Ascending aorta (tissue), 2 donors: ENCODE measurements at regions not wholly inside any gene's neighbourhood (a gene's known extent, or its start where the extent isn't known, plus 50 kb on each side); places are given as distances from the start of the nearest gene placed in this dataset.

Experiments
- DNase-seq, 2 donors: peaks; one replicate each; pipeline ENCODE4 v3.0.0-alpha.2; 2019; ENCODE audit warnings: low spot score in 2 of 2
- H3K27ac ChIP-seq, 2 donors: fragments of 200-600 bp; sonication (generic); one replicate each; pipeline ENCODE4 v1.5.1; 2016 to 2017; ENCODE audit warnings: mild to moderate bottlenecking in 1 of 2
- H3K27me3 ChIP-seq: fragments of 200-600 bp; sonication (generic); one replicate; pipeline ENCODE4 v1.5.1; 2017
- H3K36me3 ChIP-seq, 2 donors: fragments of 200-600 bp; sonication (generic); one replicate each; pipeline ENCODE4 v1.5.1; 2016
- H3K4me1 ChIP-seq, 2 donors: fragments of 200-600 bp; sonication (generic); one replicate each; pipeline ENCODE4 v1.5.1; 2016 to 2017; ENCODE audit warnings: mild to moderate bottlenecking in 1 of 2
- H3K4me3 ChIP-seq, 2 donors: fragments of 200-600 bp; sonication (generic); one replicate each; pipeline ENCODE4 v1.5.1; 2016 to 2017; ENCODE audit warnings: mild to moderate bottlenecking in 1 of 2
- H3K9me3 ChIP-seq, 2 donors: fragments of 200-600 bp; sonication (generic); one replicate each; pipeline ENCODE4 v1.5.1; 2016
- CTCF ChIP-seq, 3 experiments: fragments of 200-600 bp in 2 of 3; fragments of 450-650 bp in 1 of 3; sonication (generic) in 2 of 3; IDR thresholded peaks; one replicate each; pipeline ENCODE4 v1.5.1; 2016 to 2019; ENCODE audit warnings: antibody characterized with exemption in 3 of 3, mild to moderate bottlenecking in 1 of 3, moderate library complexity in 1 of 3
- intact Hi-C: fragments of 100-400 bp; cut with DNase I; formaldehyde crosslinking; loops from one replicate; pipeline ENCODE4 v1.15.1; 2023

GRCh38 chrX:116657071-116657470 is 194.3 kb upstream of the CT83 start:
- no peak overlapping the region for H3K4me3 ChIP-seq
- TF ChIP-seq CTCF (IDR thresholded peaks at IDR 0.05): no peak
- H3K4me1 ChIP-seq: no peaks in the 10 kb centered on the region
- H3K27ac ChIP-seq: no peak overlapping the region
- H3K36me3 ChIP-seq: no peaks in the 10 kb centered on the region
- no peaks in the 10 kb centered on the region for H3K27me3 ChIP-seq
- intact Hi-C loops: no loop called here
- no peaks in the 10 kb centered on the region for H3K9me3 ChIP-seq
- DNase-seq: no peak

GRCh38 chrX:116628464-116628863 is 165.7 kb upstream of the CT83 start:
- Histone ChIP-seq H3K4me1 (no peaks in the 10 kb centered on the region), H3K4me3 (no peak overlapping the region), H3K36me3 (no peaks in the 10 kb centered on the region), H3K27me3 (no peaks in the 10 kb centered on the region), H3K9me3 (peaks cover 0 to 5% of the 10 kb centered on the region in 2 donors), H3K27ac (no peak overlapping the region)
- intact Hi-C loops: no loop called here
- no peak for DNase-seq
- no peak for TF ChIP-seq CTCF (IDR thresholded peaks at IDR 0.05)

GRCh38 chrX:116618546-116618945 is 155.8 kb upstream of the CT83 start:
- Histone ChIP-seq H3K9me3 (no peaks in the 10 kb centered on the region), H3K27ac (no peak overlapping the region), H3K27me3 (no peaks in the 10 kb centered on the region), H3K36me3 (no peaks in the 10 kb centered on the region), H3K4me1 (no peaks in the 10 kb centered on the region), H3K4me3 (no peak overlapping the region)
- intact Hi-C loops: no loop called here
- DNase-seq: no peak
- no peak for TF ChIP-seq CTCF (IDR thresholded peaks at IDR 0.05)

GRCh38 chrX:116607776-116608175 is 145.0 kb upstream of the CT83 start:
- intact Hi-C loops: no loop called here
- no peak overlapping the region for H3K27ac ChIP-seq
- no peak for DNase-seq
- H3K36me3 ChIP-seq: no peaks in the 10 kb centered on the region
- no peaks in the 10 kb centered on the region for H3K9me3 ChIP-seq
- H3K4me1 ChIP-seq: no peaks in the 10 kb centered on the region
- no peak for TF ChIP-seq CTCF (IDR thresholded peaks at IDR 0.05)
- H3K4me3 ChIP-seq: no peak overlapping the region
- no peaks in the 10 kb centered on the region for H3K27me3 ChIP-seq

GRCh38 chrX:116605576-116605975 is 142.8 kb upstream of the CT83 start:
- Histone ChIP-seq H3K27me3 (no peaks in the 10 kb centered on the region), H3K27ac (no peak overlapping the region), H3K4me1 (no peaks in the 10 kb centered on the region), H3K9me3 (no peaks in the 10 kb centered on the region), H3K4me3 (no peak overlapping the region), H3K36me3 (no peaks in the 10 kb centered on the region)
- TF ChIP-seq CTCF (IDR thresholded peaks at IDR 0.05): no peak
- DNase-seq: no peak
- intact Hi-C loops: no loop called here

- no peak for TF ChIP-seq CTCF (IDR thresholded peaks at IDR 0.05)
- no peaks in the 10 kb centered on the region for H3K4me1 ChIP-seq
- H3K9me3 ChIP-seq: peaks cover 0 to 15% of the 10 kb centered on the region in 2 donors
- no peaks in the 10 kb centered on the region for H3K27me3 ChIP-seq
- no peaks in the 10 kb centered on the region for H3K36me3 ChIP-seq
- H3K27ac ChIP-seq: no peak overlapping the region
- no peak overlapping the region for H3K4me3 ChIP-seq
- no peak for DNase-seq
- intact Hi-C loops: no loop called here
Observed at GRCh38 chrX:116596010-116596409, 133.2 kb upstream of the CT83 start.
